Pancreas (tissue), 10 donors: ENCODE measurements at regions not wholly inside any gene's neighbourhood (a gene's known extent, or its start where the extent isn't known, plus 50 kb on each side); places are given as distances from the start of the nearest gene placed in this dataset.

Experiments
- ATAC-seq, 4 donors: fragments of 200-7000 bp; cut with Tn5 transposase; one replicate each; pipeline versions ENCODE4 v1.8.0 to v1.9.1; 2020; ENCODE audit warnings: mild to moderate bottlenecking in 4 of 4, moderate library complexity in 4 of 4
- DNase-seq, 6 donors: peaks; one replicate each; pipeline ENCODE4 v3.0.0-alpha.2; 2020
- FAIRE-seq: peaks from 2 replicates; lab custom pipeline; 2012; peaks lifted over from hg19 to GRCh38; lab: Jason Lieb, UNC
- H3K27ac ChIP-seq, 4 donors: fragments of 200-600 bp; sonication (generic); 1 replicate in 3 of 4; 2 replicates in 1 of 4; pipeline versions ENCODE4 v1.5.0 to v1.8.0; 2020
- H3K27me3 ChIP-seq, 4 donors: fragments of 200-600 bp; one replicate each; pipeline ENCODE4 v1.8.0; 2021
- H3K36me3 ChIP-seq, 3 donors: fragments of 200-600 bp; sonication (generic) in 1 of 3; one replicate each; pipeline versions ENCODE4 v1.5.0 to v1.8.0; 2020 to 2021
- H3K4me1 ChIP-seq, 3 donors: fragments of 200-600 bp; one replicate each; pipeline ENCODE4 v1.8.0; 2021
- H3K4me3 ChIP-seq, 4 donors: fragments of 200-600 bp; sonication (generic) in 2 of 4; one replicate each; pipeline versions ENCODE4 v1.5.0 to v1.8.0; 2020 to 2021
- H3K9me3 ChIP-seq, 4 donors: fragments of 200-600 bp; one replicate each; pipeline ENCODE4 v1.8.0; 2021
- WGBS, 2 donors: extraction: QIAGEN DNeasy Blood & Tissue Kit; methylation state at CpG; one replicate each; pipeline ENCODE4 v1.1.7; 2013; 5-methylcytosine and 5-hydroxymethylcytosine counted together
- intact Hi-C, 3 donors: fragments of 100-400 bp; cut with DNase I; formaldehyde crosslinking; loops; one replicate each; pipeline versions ENCODE4 v1.11.1 to v1.14.2; 2022
- TF ChIP-seq, protein P1 (sequence below), 4 donors: fragments of 200-600 bp; sonication (generic) in 3 of 4; IDR thresholded peaks; one replicate each; pipeline versions ENCODE4 v1.5.0 to v1.8.0; 2021; ENCODE audit warnings: antibody characterized with exemption in 4 of 4
- donor health status: healthy with polysubstance abuse.
- donor health status: DM: no; HTN: no; CAD: no; lungs with moderate emphysema.
- donor health status: DM: no; HTN: no; CAD: no.
- donor health status: control.
- donor health status: control.
- donor health status: Bipolar disorder and iron deficiency.
- donor health status: DM: yes; HTN: yes; CAD: no.
- donor health status: DM: no; HTN: no; CAD: no.
- donor health status: DM: no; HTN: no; CAD: no.
- donor health status: DM: yes; HTN: yes; CAD: no.

DNA sequence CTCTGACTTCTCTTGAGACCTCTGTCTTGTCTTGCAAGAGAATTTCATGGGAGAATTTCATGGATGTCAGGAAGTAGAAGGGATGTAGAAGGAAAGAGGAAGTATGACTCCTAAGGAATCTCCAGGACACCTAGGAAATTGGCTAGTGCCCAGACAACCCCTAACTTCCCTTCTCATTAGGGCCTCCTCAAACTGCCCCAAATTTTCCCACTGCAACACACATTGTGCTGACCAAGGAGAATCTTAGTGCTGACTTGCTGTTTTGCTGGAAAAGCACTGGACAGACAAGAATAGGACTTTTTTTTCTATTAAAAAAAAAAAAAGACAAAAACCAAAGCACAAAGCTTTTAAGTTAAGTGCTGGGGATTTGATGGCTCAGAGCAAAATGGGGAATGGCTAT, 236.1 kb upstream of the CADM1 start:
- Histone ChIP-seq H3K27ac (no peak overlapping the region), H3K4me3 (no peak overlapping the region), H3K4me1 (no peaks in the 10 kb centered on the region), H3K36me3 (no peaks in the 10 kb centered on the region), H3K9me3 (no peaks in the 10 kb centered on the region), H3K27me3 (no peaks in the 10 kb centered on the region)
- FAIRE-seq (no peak), DNase-seq (no peak), ATAC-seq (no peak)
- TF ChIP-seq, protein P1, sequence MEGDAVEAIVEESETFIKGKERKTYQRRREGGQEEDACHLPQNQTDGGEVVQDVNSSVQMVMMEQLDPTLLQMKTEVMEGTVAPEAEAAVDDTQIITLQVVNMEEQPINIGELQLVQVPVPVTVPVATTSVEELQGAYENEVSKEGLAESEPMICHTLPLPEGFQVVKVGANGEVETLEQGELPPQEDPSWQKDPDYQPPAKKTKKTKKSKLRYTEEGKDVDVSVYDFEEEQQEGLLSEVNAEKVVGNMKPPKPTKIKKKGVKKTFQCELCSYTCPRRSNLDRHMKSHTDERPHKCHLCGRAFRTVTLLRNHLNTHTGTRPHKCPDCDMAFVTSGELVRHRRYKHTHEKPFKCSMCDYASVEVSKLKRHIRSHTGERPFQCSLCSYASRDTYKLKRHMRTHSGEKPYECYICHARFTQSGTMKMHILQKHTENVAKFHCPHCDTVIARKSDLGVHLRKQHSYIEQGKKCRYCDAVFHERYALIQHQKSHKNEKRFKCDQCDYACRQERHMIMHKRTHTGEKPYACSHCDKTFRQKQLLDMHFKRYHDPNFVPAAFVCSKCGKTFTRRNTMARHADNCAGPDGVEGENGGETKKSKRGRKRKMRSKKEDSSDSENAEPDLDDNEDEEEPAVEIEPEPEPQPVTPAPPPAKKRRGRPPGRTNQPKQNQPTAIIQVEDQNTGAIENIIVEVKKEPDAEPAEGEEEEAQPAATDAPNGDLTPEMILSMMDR (IDR thresholded peaks at IDR 0.05), result no peak
- intact Hi-C loops, result no loop called here

DNA sequence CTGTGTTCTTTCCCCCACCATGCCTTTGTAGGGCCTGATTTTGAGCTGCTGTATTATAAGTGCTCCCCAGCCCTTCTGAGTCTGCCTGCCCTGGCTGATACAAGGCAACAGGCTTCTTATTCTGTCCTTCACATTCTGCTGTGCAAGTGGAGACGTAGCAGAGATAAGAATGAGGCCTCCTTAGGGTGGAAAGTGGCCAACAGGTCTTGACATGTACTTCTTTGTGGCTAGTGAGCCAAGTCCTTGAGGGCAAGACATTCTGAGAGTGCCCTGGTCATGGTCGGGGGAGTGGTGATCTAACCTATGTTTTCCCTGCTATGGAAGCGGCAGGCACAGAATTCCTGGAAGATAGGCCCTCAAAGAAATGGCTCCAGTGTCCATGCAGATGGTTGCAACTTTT, 235.7 kb upstream of the CADM1 start:
- Histone ChIP-seq H3K9me3 (no peaks in the 10 kb centered on the region), H3K27ac (no peak overlapping the region), H3K27me3 (no peaks in the 10 kb centered on the region), H3K4me1 (no peaks in the 10 kb centered on the region), H3K36me3 (no peaks in the 10 kb centered on the region), H3K4me3 (no peak overlapping the region)
- TF ChIP-seq, protein P1 (IDR thresholded peaks at IDR 0.05), result no peak
- FAIRE-seq, result no peak
- intact Hi-C loops, result no loop called here
- no peak for ATAC-seq
- DNase-seq, result no peak
- WGBS, 2 donors, result 74 to 76% methylated on average over 3 of the region's 3 CpGs

DNA sequence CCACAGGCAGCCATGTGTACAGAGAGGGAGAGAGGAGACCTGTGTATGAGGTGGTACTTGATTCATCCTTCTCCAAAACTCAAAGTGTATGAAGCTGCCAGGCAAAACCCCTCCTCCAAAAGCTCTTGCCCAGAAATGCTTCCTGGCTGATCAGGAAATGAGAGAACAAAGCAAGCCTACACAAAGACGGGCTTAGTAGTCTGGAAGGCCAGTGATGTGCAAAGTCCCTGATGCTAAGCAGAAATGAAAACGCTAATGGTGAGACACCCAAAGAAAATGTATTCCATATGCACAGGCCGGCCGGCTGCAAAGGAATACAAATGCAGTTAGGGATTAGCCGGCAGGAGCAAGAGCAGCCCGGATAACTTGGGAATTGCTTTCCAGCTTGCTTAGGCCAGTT, 234.9 kb upstream of the CADM1 start:
- no peak for DNase-seq
- Histone ChIP-seq H3K9me3 (no peaks in the 10 kb centered on the region), H3K27me3 (no peaks in the 10 kb centered on the region), H3K36me3 (no peaks in the 10 kb centered on the region), H3K4me1 (no peaks in the 10 kb centered on the region), H3K4me3 (no peak overlapping the region), H3K27ac (no peak overlapping the region)
- ATAC-seq, result no peak
- intact Hi-C loops, result no loop called here
- TF ChIP-seq, protein P1 (IDR thresholded peaks at IDR 0.05), result no peak
- no peak for FAIRE-seq
- 76 to 83% methylated on average over 6 of the region's 6 CpGs for WGBS, 2 donors

DNA sequence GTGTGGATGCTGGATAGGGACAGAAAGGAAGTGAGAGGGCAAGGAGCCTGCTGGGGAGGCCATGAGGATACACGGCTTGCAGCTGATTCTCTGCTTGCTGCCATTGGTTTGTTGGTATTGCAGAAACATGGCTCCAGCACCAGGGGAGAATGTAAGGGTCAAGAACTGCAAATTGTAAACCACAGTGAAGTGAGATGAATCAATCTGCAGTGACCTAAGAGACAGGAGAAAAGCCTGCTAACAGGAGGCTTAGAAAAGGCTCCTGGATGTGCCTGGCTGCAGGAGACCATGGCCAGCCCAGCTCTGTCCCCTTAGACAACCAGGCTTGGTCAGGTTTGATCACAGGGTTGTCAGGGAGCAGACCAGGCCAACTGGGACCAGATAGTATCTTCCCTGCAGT, 233.7 kb upstream of the CADM1 start:
- Histone ChIP-seq H3K27ac (no peak overlapping the region), H3K27me3 (no peaks in the 10 kb centered on the region), H3K36me3 (no peaks in the 10 kb centered on the region), H3K4me3 (no peak overlapping the region), H3K4me1 (no peaks in the 10 kb centered on the region), H3K9me3 (no peaks in the 10 kb centered on the region)
- FAIRE-seq (no peak), ATAC-seq (no peak), DNase-seq (no peak)
- WGBS, 2 donors, result 72 to 87% methylated on average over 1 of the region's 1 CpG
- TF ChIP-seq, protein P1 (IDR thresholded peaks at IDR 0.05), result no peak
- intact Hi-C loops, result no loop called here

DNA sequence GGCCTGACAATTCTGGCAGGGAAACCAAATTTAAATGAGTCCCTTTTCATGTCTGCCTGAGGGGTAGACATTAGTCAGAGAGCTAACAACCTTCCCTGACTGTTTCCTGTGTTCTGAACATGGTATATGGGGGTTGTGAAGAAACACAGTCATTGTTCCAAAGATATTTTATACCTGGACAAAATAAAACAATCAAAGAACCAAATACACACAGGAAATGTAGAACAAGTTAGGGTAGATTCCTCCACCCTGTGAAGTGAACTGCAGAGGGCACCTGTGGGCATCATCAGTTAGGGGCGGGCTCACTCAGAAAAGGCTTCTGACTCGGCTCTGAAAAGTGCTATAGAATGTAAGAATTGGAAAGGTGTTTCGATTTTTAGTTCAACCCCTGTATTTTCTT, 231.9 kb upstream of the CADM1 start:
- intact Hi-C loops, result no loop called here
- H3K4me1 ChIP-seq, result no peaks in the 10 kb centered on the region
- H3K27me3 ChIP-seq, result no peaks in the 10 kb centered on the region
- H3K36me3 ChIP-seq, result no peaks in the 10 kb centered on the region
- ATAC-seq (peak in 1 of 4 donors; percentile 34), FAIRE-seq (no peak), DNase-seq (no peak)
- WGBS, 2 donors, result 41 to 45% methylated on average over 3 of the region's 3 CpGs
- no peak overlapping the region for H3K4me3 ChIP-seq
- TF ChIP-seq, protein P1 (IDR thresholded peaks at IDR 0.05), result no peak
- H3K27ac ChIP-seq, result no peak overlapping the region
- H3K9me3 ChIP-seq, result no peaks in the 10 kb centered on the region
